ENCODE measurements at regions not wholly inside any gene's neighbourhood (a gene's known extent, or its start where the extent isn't known, plus 50 kb on each side); places are given as distances from the start of the nearest gene placed in this dataset.

GRCh38 chr3:176510097-176510496, 687.2 kb downstream of the TBL1XR1 start:
- Histone ChIP-seq H3K27me3 (no peaks in the 10 kb centered on the region), H3K27ac (no peak overlapping the region), H3K9me3 (peaks cover 0 to 20% (median 19%) of the 10 kb centered on the region in 3 donors), H3K4me1 (no peaks in the 10 kb centered on the region), H3K4me3 (no peak overlapping the region), H3K36me3 (peaks cover 0 to 3% (median 0%) of the 10 kb centered on the region in 3 donors)
- no peak for TF ChIP-seq CTCF (IDR thresholded peaks at IDR 0.05)
- intact Hi-C loops (cut with DNase I; ENCODE audit: low total_unique reads), result no loop called here
- no peak for DNase-seq

- Histone ChIP-seq H3K9me3 (no peaks in the 10 kb centered on the region), H3K27ac (no peak overlapping the region), H3K27me3 (no peaks in the 10 kb centered on the region), H3K4me3 (no peak overlapping the region), H3K36me3 (no peaks in the 10 kb centered on the region), H3K4me1 (no peaks in the 10 kb centered on the region)
- TF ChIP-seq CTCF (IDR thresholded peaks at IDR 0.05), result no peak
- intact Hi-C loops (cut with DNase I; ENCODE audit: low total_unique reads), result no loop called here
- DNase-seq, result no peak
These were observed 691.2 kb downstream of the TBL1XR1 start for GRCh38 chr3:176505878-176506621.

GRCh38 chr3:176491084-176491483, 706.2 kb downstream of the TBL1XR1 start:
- no peaks in the 10 kb centered on the region for H3K9me3 ChIP-seq
- H3K4me1 ChIP-seq, result no peaks in the 10 kb centered on the region
- intact Hi-C loops (cut with DNase I; ENCODE audit: low total_unique reads), result no loop called here
- TF ChIP-seq CTCF (IDR thresholded peaks at IDR 0.05), result no peak
- H3K27ac ChIP-seq, result no peak overlapping the region
- DNase-seq, result no peak
- H3K4me3 ChIP-seq, result no peak overlapping the region
- H3K27me3 ChIP-seq, result no peaks in the 10 kb centered on the region
- H3K36me3 ChIP-seq, result no peaks in the 10 kb centered on the region

GRCh38 chr3:176490357-176490756, 706.9 kb downstream of the TBL1XR1 start:
- Histone ChIP-seq H3K4me3 (no peak overlapping the region), H3K27me3 (peaks cover 0 to 1% of the 10 kb centered on the region in 2 donors), H3K9me3 (no peaks in the 10 kb centered on the region), H3K27ac (no peak overlapping the region), H3K4me1 (no peaks in the 10 kb centered on the region), H3K36me3 (no peaks in the 10 kb centered on the region)
- TF ChIP-seq CTCF (IDR thresholded peaks at IDR 0.05), result no peak
- DNase-seq, result no peak
- intact Hi-C loops (cut with DNase I; ENCODE audit: low total_unique reads), result no loop called here

- no peaks in the 10 kb centered on the region for H3K27me3 ChIP-seq
- H3K4me1 ChIP-seq, result no peaks in the 10 kb centered on the region
- H3K27ac ChIP-seq, result no peak overlapping the region
- TF ChIP-seq CTCF (IDR thresholded peaks at IDR 0.05), result no peak
- DNase-seq, result no peak
- intact Hi-C loops (cut with DNase I; ENCODE audit: low total_unique reads), result no loop called here
- H3K4me3 ChIP-seq, result no peak overlapping the region
- H3K9me3 ChIP-seq, result peaks cover 0 to 9% (median 0%) of the 10 kb centered on the region in 3 donors
- no peaks in the 10 kb centered on the region for H3K36me3 ChIP-seq
These were observed 718.0 kb downstream of the TBL1XR1 start for GRCh38 chr3:176479248-176479647.
